Activated CD4-positive, CD25-positive, alpha-beta regulatory T cell treated with anti-CD3 and anti-CD28 coated beads, Interleukin-2, amount 50 U/mL, for 16 hours (primary cell): ENCODE measurements at regions not wholly inside any gene's neighbourhood (a gene's known extent, or its start where the extent isn't known, plus 50 kb on each side); places are given as distances from the start of the nearest gene placed in this dataset.

ENCODE experiments used
- DNase-seq: peaks from one replicate; pipeline ENCODE4 v3.0.0-alpha.2; 2020; ENCODE audit warnings: low read depth, low spot score

- DNase-seq = no peak
Measured at GRCh38 chr4:140316799-140317198, 56.6 kb upstream of the SCOC start.

GRCh38 chr4:140315970-140316369 is 57.5 kb upstream of the SCOC start:
- no peak for DNase-seq

- DNase-seq = no peak
Measured at GRCh38 chr4:140315438-140315837, 58.0 kb upstream of the SCOC start.

- DNase-seq = no peak
Measured at GRCh38 chr4:140315019-140315418, 58.4 kb upstream of the SCOC start.

- DNase-seq = no peak
Measured at GRCh38 chr4:140312100-140312499, 61.3 kb upstream of the SCOC start.

GRCh38 chr4:140311257-140311835 is 62.1 kb upstream of the SCOC start:
- no peak for DNase-seq

- no peak for DNase-seq
Measured at GRCh38 chr4:140309124-140309870, 64.1 kb upstream of the SCOC start.

GRCh38 chr4:140308366-140309123 is 64.9 kb upstream of the SCOC start:
- DNase-seq = no peak

GRCh38 chr4:140305053-140305452 is 68.4 kb upstream of the SCOC start:
- DNase-seq = no peak

- no peak for DNase-seq
Measured at GRCh38 chr4:140304346-140304745, 69.1 kb upstream of the SCOC start.

GRCh38 chr4:140302151-140302859 is 71.1 kb upstream of the SCOC start:
- no peak for DNase-seq

GRCh38 chr4:140300271-140300970 is 73.0 kb upstream of the SCOC start:
- no peak for DNase-seq

- DNase-seq = no peak
Measured at GRCh38 chr4:140298001-140298400, 75.4 kb upstream of the SCOC start.

GRCh38 chr4:140297221-140297570 is 76.2 kb upstream of the SCOC start:
- no peak for DNase-seq

GRCh38 chr4:140296335-140297220 is 76.9 kb upstream of the SCOC start:
- DNase-seq = no peak

GRCh38 chr4:140293979-140294378 is 79.5 kb upstream of the SCOC start:
- no peak for DNase-seq

- DNase-seq = no peak
Measured at GRCh38 chr4:140291259-140291658, 82.2 kb upstream of the SCOC start.

- no peak for DNase-seq
Measured at GRCh38 chr4:140289486-140289885, 84.0 kb upstream of the SCOC start.

GRCh38 chr4:140286456-140286855 is 87.0 kb upstream of the SCOC start:
- no peak for DNase-seq

- DNase-seq = no peak
Measured at GRCh38 chr4:140284456-140284855, 89.0 kb upstream of the SCOC start.
